ENCODE measurements at regions not wholly inside any gene's neighbourhood (a gene's known extent, or its start where the extent isn't known, plus 50 kb on each side); places are given as distances from the start of the nearest gene placed in this dataset.
A peak's percentile ranks its signal among the peaks of the same experiment; 100 is the strongest.

DNA sequence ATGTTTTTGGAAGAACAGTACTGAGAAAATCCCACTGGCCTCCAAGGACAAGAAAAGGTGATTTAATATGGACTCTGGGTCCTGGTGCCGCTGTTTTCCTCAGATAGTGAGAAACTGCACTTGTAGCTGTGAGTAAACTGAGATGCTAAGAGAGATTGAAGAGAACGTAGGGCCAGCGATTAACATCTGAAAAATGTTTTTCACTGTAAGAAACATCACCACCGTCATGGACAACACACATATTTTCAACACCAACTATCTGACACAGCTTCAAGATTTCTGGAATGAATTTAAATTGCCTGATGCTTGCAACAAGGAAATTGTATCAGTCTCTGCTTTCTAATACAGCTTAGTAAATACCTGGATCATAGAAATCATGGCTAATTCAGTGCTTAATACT, 158.2 kb upstream of the SMIM31 start (continued):
- TF ChIP-seq, protein P1, sequence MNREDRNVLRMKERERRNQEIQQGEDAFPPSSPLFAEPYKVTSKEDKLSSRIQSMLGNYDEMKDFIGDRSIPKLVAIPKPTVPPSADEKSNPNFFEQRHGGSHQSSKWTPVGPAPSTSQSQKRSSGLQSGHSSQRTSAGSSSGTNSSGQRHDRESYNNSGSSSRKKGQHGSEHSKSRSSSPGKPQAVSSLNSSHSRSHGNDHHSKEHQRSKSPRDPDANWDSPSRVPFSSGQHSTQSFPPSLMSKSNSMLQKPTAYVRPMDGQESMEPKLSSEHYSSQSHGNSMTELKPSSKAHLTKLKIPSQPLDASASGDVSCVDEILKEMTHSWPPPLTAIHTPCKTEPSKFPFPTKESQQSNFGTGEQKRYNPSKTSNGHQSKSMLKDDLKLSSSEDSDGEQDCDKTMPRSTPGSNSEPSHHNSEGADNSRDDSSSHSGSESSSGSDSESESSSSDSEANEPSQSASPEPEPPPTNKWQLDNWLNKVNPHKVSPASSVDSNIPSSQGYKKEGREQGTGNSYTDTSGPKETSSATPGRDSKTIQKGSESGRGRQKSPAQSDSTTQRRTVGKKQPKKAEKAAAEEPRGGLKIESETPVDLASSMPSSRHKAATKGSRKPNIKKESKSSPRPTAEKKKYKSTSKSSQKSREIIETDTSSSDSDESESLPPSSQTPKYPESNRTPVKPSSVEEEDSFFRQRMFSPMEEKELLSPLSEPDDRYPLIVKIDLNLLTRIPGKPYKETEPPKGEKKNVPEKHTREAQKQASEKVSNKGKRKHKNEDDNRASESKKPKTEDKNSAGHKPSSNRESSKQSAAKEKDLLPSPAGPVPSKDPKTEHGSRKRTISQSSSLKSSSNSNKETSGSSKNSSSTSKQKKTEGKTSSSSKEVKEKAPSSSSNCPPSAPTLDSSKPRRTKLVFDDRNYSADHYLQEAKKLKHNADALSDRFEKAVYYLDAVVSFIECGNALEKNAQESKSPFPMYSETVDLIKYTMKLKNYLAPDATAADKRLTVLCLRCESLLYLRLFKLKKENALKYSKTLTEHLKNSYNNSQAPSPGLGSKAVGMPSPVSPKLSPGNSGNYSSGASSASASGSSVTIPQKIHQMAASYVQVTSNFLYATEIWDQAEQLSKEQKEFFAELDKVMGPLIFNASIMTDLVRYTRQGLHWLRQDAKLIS (CRISPR knock-in tag; IDR thresholded peaks at IDR 0.05; ENCODE audit: borderline replicate concordance), result no peak

DNA sequence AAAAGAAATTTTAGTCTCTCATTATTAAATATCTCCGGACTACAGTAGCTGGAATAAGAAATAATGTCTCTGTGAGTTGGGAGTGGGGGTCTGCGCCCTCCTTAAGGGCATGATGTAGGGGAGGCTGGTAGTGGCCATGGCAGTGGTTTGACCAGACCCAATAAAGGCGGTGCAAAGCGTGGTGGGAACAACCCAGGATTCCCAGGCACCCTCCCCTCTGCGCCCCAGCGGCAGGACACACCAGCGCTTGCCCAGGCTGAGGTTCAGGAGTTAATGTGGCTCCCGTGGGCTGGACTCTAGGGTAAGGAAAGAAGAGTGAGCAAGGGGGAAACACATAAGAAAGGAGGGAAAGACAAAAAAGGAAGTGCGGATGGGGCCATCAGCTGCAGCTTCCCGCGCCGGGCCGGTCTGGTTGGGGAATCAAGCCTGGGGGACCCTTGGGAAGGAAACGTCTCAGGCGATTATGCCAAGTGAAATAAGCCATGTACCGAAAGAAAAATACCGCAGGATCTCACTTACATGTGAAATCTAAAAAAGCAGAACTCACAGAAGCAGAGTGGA, 157.5 kb upstream of the SMIM31 start:
- TF ChIP-seq CBFB (CRISPR knock-in tag; IDR thresholded peaks at IDR 0.05; ENCODE audit: low read depth) (no peak), PRRX2 (CRISPR knock-in tag; IDR thresholded peaks at IDR 0.05) (no peak), ZNF138 (CRISPR knock-in tag; conservative IDR thresholded peaks at IDR 0.05) (no peak), ZBTB21 (CRISPR knock-in tag; IDR thresholded peaks at IDR 0.05; ENCODE audit: borderline replicate concordance) (no peak), IRF2 (CRISPR knock-in tag; IDR thresholded peaks at IDR 0.05; ENCODE audit: borderline replicate concordance, low read depth) (no peak), ESRRA (CRISPR knock-in tag; IDR thresholded peaks at IDR 0.05; ENCODE audit: borderline replicate concordance) (no peak), GTF2I (CRISPR knock-in tag; conservative IDR thresholded peaks at IDR 0.05) (no peak), KAT7 (CRISPR knock-in tag; IDR thresholded peaks at IDR 0.05; ENCODE audit: borderline replicate concordance) (no peak)
- TF ChIP-seq, protein P2, sequence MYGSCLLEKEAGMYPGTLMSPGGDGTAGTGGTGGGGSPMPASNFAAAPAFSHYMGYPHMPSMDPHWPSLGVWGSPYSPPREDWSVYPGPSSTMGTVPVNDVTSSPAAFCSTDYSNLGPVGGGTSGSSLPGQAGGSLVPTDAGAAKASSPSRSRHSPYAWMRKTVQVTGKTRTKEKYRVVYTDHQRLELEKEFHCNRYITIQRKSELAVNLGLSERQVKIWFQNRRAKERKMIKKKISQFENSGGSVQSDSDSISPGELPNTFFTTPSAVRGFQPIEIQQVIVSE (CRISPR knock-in tag; IDR thresholded peaks at IDR 0.05; ENCODE audit: borderline replicate concordance), result no peak
- TF ChIP-seq, protein P3, sequence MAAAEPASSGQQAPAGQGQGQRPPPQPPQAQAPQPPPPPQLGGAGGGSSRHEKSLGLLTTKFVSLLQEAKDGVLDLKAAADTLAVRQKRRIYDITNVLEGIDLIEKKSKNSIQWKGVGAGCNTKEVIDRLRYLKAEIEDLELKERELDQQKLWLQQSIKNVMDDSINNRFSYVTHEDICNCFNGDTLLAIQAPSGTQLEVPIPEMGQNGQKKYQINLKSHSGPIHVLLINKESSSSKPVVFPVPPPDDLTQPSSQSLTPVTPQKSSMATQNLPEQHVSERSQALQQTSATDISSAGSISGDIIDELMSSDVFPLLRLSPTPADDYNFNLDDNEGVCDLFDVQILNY (CRISPR knock-in tag; IDR thresholded peaks at IDR 0.05), result no peak
- TF ChIP-seq, protein P4, sequence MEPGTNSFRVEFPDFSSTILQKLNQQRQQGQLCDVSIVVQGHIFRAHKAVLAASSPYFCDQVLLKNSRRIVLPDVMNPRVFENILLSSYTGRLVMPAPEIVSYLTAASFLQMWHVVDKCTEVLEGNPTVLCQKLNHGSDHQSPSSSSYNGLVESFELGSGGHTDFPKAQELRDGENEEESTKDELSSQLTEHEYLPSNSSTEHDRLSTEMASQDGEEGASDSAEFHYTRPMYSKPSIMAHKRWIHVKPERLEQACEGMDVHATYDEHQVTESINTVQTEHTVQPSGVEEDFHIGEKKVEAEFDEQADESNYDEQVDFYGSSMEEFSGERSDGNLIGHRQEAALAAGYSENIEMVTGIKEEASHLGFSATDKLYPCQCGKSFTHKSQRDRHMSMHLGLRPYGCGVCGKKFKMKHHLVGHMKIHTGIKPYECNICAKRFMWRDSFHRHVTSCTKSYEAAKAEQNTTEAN (CRISPR knock-in tag; IDR thresholded peaks at IDR 0.05), result no peak
- Mint-ChIP-seq H3K4me3 (no peak overlapping the region), H3K27ac (peak overlapping the region; percentile 54; the same call in 1 of the 2 replicates), H3K36me3 (peaks cover 2% of the 10 kb centered on the region; the same call in 1 of the 2 replicates), H3K4me1 (peaks cover 10% of the 10 kb centered on the region), H3K9me3 (peaks cover 8% of the 10 kb centered on the region), H3K27me3 (ENCODE audit: low read depth) (no peaks in the 10 kb centered on the region)
- ChIA-PET CTCF (no interaction called here), POLR2A (no interaction called here)
- DNase-seq (ENCODE audit: low spot score) (no peak), ATAC-seq (no peak)

DNA sequence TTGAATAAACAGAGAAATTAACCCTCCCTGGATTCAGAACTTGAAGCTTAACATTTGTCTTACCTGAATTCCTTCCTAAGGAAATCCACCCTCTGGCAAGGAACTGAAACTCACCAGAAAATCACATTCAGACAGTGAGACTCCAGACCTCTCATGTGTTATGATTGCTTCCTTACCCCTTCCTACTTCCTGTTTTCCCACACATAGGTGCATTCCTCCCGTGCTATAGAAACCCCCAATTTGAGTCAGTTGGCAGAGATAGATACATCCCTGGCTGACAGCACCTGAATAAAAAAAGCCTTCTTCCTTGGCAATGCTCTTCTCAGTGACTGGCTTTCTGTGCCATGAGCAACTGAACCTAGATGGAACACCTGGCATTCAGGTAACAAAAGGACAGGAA, 157.0 kb upstream of the SMIM31 start:
- ChIA-PET CTCF (no interaction called here), POLR2A (no interaction called here)
- H3K9me3 Mint-ChIP-seq, result peaks cover 14% of the 10 kb centered on the region
- H3K36me3 Mint-ChIP-seq, result peaks cover 7% of the 10 kb centered on the region
- H3K27me3 Mint-ChIP-seq (ENCODE audit: low read depth), result no peaks in the 10 kb centered on the region
- peak overlapping the region; percentile 13; the same call in 1 of the 2 replicates for H3K27ac Mint-ChIP-seq
- H3K4me1 Mint-ChIP-seq, result peaks cover 10% of the 10 kb centered on the region
- ATAC-seq (no peak), DNase-seq (ENCODE audit: low spot score) (no peak)
- H3K4me3 Mint-ChIP-seq, result no peak overlapping the region
- TF ChIP-seq, protein P5, sequence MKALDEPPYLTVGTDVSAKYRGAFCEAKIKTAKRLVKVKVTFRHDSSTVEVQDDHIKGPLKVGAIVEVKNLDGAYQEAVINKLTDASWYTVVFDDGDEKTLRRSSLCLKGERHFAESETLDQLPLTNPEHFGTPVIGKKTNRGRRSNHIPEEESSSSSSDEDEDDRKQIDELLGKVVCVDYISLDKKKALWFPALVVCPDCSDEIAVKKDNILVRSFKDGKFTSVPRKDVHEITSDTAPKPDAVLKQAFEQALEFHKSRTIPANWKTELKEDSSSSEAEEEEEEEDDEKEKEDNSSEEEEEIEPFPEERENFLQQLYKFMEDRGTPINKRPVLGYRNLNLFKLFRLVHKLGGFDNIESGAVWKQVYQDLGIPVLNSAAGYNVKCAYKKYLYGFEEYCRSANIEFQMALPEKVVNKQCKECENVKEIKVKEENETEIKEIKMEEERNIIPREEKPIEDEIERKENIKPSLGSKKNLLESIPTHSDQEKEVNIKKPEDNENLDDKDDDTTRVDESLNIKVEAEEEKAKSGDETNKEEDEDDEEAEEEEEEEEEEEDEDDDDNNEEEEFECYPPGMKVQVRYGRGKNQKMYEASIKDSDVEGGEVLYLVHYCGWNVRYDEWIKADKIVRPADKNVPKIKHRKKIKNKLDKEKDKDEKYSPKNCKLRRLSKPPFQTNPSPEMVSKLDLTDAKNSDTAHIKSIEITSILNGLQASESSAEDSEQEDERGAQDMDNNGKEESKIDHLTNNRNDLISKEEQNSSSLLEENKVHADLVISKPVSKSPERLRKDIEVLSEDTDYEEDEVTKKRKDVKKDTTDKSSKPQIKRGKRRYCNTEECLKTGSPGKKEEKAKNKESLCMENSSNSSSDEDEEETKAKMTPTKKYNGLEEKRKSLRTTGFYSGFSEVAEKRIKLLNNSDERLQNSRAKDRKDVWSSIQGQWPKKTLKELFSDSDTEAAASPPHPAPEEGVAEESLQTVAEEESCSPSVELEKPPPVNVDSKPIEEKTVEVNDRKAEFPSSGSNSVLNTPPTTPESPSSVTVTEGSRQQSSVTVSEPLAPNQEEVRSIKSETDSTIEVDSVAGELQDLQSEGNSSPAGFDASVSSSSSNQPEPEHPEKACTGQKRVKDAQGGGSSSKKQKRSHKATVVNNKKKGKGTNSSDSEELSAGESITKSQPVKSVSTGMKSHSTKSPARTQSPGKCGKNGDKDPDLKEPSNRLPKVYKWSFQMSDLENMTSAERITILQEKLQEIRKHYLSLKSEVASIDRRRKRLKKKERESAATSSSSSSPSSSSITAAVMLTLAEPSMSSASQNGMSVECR (CRISPR knock-in tag; IDR thresholded peaks at IDR 0.05; ENCODE audit: borderline replicate concordance), result no peak
- no peak for TF ChIP-seq OVOL2 (CRISPR knock-in tag; IDR thresholded peaks at IDR 0.05; ENCODE audit: borderline replicate concordance)
- TF ChIP-seq, protein P4 (CRISPR knock-in tag; IDR thresholded peaks at IDR 0.05), result no peak
- no peak for TF ChIP-seq EMX1 (CRISPR knock-in tag; IDR thresholded peaks at IDR 0.05)
- no peak for TF ChIP-seq ZNF232 (CRISPR knock-in tag; IDR thresholded peaks at IDR 0.05)
- no peak for TF ChIP-seq MYBL2 (CRISPR knock-in tag; IDR thresholded peaks at IDR 0.05)
- no peak for TF ChIP-seq IRF2 (CRISPR knock-in tag; IDR thresholded peaks at IDR 0.05; ENCODE audit: borderline replicate concordance, low read depth)
- no peak for TF ChIP-seq SOX15 (CRISPR knock-in tag; IDR thresholded peaks at IDR 0.05)
- TF ChIP-seq SMAD3 (CRISPR knock-in tag; IDR thresholded peaks at IDR 0.05; ENCODE audit: borderline replicate concordance), result no peak
- TF ChIP-seq NFYB (CRISPR knock-in tag; conservative IDR thresholded peaks at IDR 0.05; ENCODE audit: low read depth), result no peak
- TF ChIP-seq FOXK1 (CRISPR knock-in tag; IDR thresholded peaks at IDR 0.05), result no peak
- no peak for TF ChIP-seq ZBTB21 (CRISPR knock-in tag; IDR thresholded peaks at IDR 0.05; ENCODE audit: borderline replicate concordance)
- no peak for TF ChIP-seq RORB (CRISPR knock-in tag; IDR thresholded peaks at IDR 0.05)

Data from WTC11 (cell line).